ENCODE measurements at regions not wholly inside any gene's neighbourhood (a gene's known extent, or its start where the extent isn't known, plus 50 kb on each side); places are given as distances from the start of the nearest gene placed in this dataset.
"Not testable (repeated sequence)": the region's sequence is repeated elsewhere in the genome, so short reads cannot be mapped to it uniquely, and the experiment has no call there.

GRCh38 chr22:27068121-27068520 lies 410.7 kb downstream of the MIAT start:
- DNase-seq, result no peak

- no peak for DNase-seq
These were observed 413.2 kb downstream of the MIAT start for GRCh38 chr22:27070594-27070993.

GRCh38 chr22:27073601-27074425 lies 416.4 kb downstream of the MIAT start:
- DNase-seq, result no peak

GRCh38 chr22:27075028-27075678 lies 417.8 kb downstream of the MIAT start:
- no peak for DNase-seq

- DNase-seq, result no peak
These were observed 418.5 kb downstream of the MIAT start for GRCh38 chr22:27075891-27076290.

GRCh38 chr22:27078064-27078463 lies 420.7 kb downstream of the MIAT start:
- DNase-seq, result not testable (repeated sequence)

GRCh38 chr22:27080036-27080578 lies 422.7 kb downstream of the MIAT start:
- no peak for DNase-seq

GRCh38 chr22:27080863-27081262 lies 423.5 kb downstream of the MIAT start:
- DNase-seq, result no peak

- no peak for DNase-seq
These were observed 426.2 kb downstream of the MIAT start for GRCh38 chr22:27083610-27084009.

GRCh38 chr22:27084130-27084529 lies 426.7 kb downstream of the MIAT start:
- DNase-seq, result no peak

- DNase-seq, result no peak
These were observed 429.0 kb downstream of the MIAT start for GRCh38 chr22:27086080-27087044.

- DNase-seq, result no peak
These were observed 429.7 kb downstream of the MIAT start for GRCh38 chr22:27087051-27087450.

- no peak for DNase-seq
These were observed 430.6 kb downstream of the MIAT start for GRCh38 chr22:27088026-27088425.

- DNase-seq, result no peak
These were observed 431.9 kb downstream of the MIAT start for GRCh38 chr22:27089264-27089663.

- DNase-seq, result no peak
These were observed 433.2 kb downstream of the MIAT start for GRCh38 chr22:27090611-27091011.

- DNase-seq, result no peak
These were observed 436.0 kb downstream of the MIAT start for GRCh38 chr22:27093422-27093821.

- DNase-seq, result no peak
These were observed 437.4 kb downstream of the MIAT start for GRCh38 chr22:27094633-27095308.

- DNase-seq, result no peak
These were observed 440.1 kb downstream of the MIAT start for GRCh38 chr22:27097506-27097905.

GRCh38 chr22:27097933-27098332 lies 440.5 kb downstream of the MIAT start:
- DNase-seq, result no peak

- DNase-seq, result no peak
These were observed 442.7 kb downstream of the MIAT start for GRCh38 chr22:27099946-27100722.

GRCh38 chr22:27100789-27101188 lies 443.4 kb downstream of the MIAT start:
- DNase-seq, result no peak

- no peak for DNase-seq
These were observed 443.9 kb downstream of the MIAT start for GRCh38 chr22:27101288-27101687.
